Head of caudate nucleus (tissue), 42 donors: ENCODE measurements at regions not wholly inside any gene's neighbourhood (a gene's known extent, or its start where the extent isn't known, plus 50 kb on each side); places are given as distances from the start of the nearest gene placed in this dataset.

Source experiments
- DNase-seq, 42 donors: peaks; one replicate each; pipeline versions ENCODE4 v3.0.0 to v3.0.0-alpha.2; 2020 to 2021; ENCODE audit warnings: mixed read lengths in 7 of 42
- intact Hi-C: fragments of 100-400 bp; cut with DNase I; formaldehyde crosslinking; loops from one replicate; pipeline ENCODE4 v1.15.0; 2022

GRCh38 chr3:40593351-40593750, 68.6 kb downstream of the ZNF621 start:
- intact Hi-C loops: no loop called here
- no peak for DNase-seq

GRCh38 chr3:40597441-40597840, 72.7 kb downstream of the ZNF621 start:
- intact Hi-C loops: no loop called here
- DNase-seq: no peak

- intact Hi-C loops: no loop called here
- DNase-seq: no peak
These were observed 73.6 kb downstream of the ZNF621 start for GRCh38 chr3:40598338-40598737.

- intact Hi-C loops: no loop called here
- DNase-seq: no peak
These were observed 74.2 kb downstream of the ZNF621 start for GRCh38 chr3:40598962-40599361.

GRCh38 chr3:40602778-40603385, 78.1 kb downstream of the ZNF621 start:
- intact Hi-C loops: no loop called here
- DNase-seq: no peak

- intact Hi-C loops: no loop called here
- DNase-seq: no peak
These were observed 81.2 kb downstream of the ZNF621 start for GRCh38 chr3:40605960-40606359.

GRCh38 chr3:40608091-40608490, 83.3 kb downstream of the ZNF621 start:
- intact Hi-C loops: no loop called here
- DNase-seq: peak in 9 of 42 donors; percentile 11 to 55 (median 20)

- intact Hi-C loops: no loop called here
These were observed 88.5 kb downstream of the ZNF621 start for GRCh38 chr3:40613306-40613705.

GRCh38 chr3:40615110-40615915, 90.6 kb downstream of the ZNF621 start:
- intact Hi-C loops: no loop called here
- DNase-seq: peak in 39 of 42 donors; percentile 4 to 65 (median 30)

More at GRCh38 chr3:40613306-40613705, 88.5 kb downstream of the ZNF621 start:
- DNase-seq: no peak

- DNase-seq: peak in 22 of 42 donors; percentile 4 to 49 (median 15)
- intact Hi-C loops: no loop called here
These were observed 91.4 kb downstream of the ZNF621 start for GRCh38 chr3:40615918-40616819.

- intact Hi-C loops: no loop called here
- no peak for DNase-seq
These were observed 92.3 kb downstream of the ZNF621 start for GRCh38 chr3:40617084-40617483.

- intact Hi-C loops: no loop called here
- DNase-seq: no peak
These were observed 93.4 kb downstream of the ZNF621 start for GRCh38 chr3:40618158-40618557.

- peak in 1 of 42 donors; percentile 9 for DNase-seq
- intact Hi-C loops: no loop called here
These were observed 95.4 kb downstream of the ZNF621 start for GRCh38 chr3:40620151-40620550.

- intact Hi-C loops: no loop called here
- peak in 1 of 42 donors; percentile 25 for DNase-seq
These were observed 96.5 kb downstream of the ZNF621 start for GRCh38 chr3:40621252-40621651.

- intact Hi-C loops: no loop called here
- DNase-seq: peak in 1 of 42 donors; percentile 3
These were observed 98.8 kb downstream of the ZNF621 start for GRCh38 chr3:40623567-40623966.

GRCh38 chr3:40624189-40624769, 99.5 kb downstream of the ZNF621 start:
- intact Hi-C loops: no loop called here
- no peak for DNase-seq

- intact Hi-C loops: no loop called here
- no peak for DNase-seq
These were observed 102.3 kb downstream of the ZNF621 start for GRCh38 chr3:40627095-40627494.

GRCh38 chr3:40628984-40629383, 104.2 kb downstream of the ZNF621 start:
- no peak for DNase-seq
- intact Hi-C loops: no loop called here

GRCh38 chr3:40631341-40631995, 106.7 kb downstream of the ZNF621 start:
- no peak for DNase-seq
- intact Hi-C loops: no loop called here
